Stomach (tissue), 8 donors: ENCODE measurements at regions not wholly inside any gene's neighbourhood (a gene's known extent, or its start where the extent isn't known, plus 50 kb on each side); places are given as distances from the start of the nearest gene placed in this dataset.

Experiments used
- DNase-seq, 2 donors: peaks; one replicate each; pipeline versions ENCODE4 v3.0.0 to v3.0.0-alpha.2; 2013 to 2019
- H3K27ac ChIP-seq, 5 donors: fragments of 200-600 bp in 4 of 5; sonication (generic) in 4 of 5; one replicate each; pipeline ENCODE4 v1.5.1; 2013 to 2019; ENCODE audit warnings: mild to moderate bottlenecking in 1 of 5, moderate library complexity in 1 of 5
- H3K27me3 ChIP-seq, 3 donors: fragments of 200-600 bp; sonication (generic); one replicate each; pipeline ENCODE4 v1.5.1; 2017 to 2019; ENCODE audit warnings: mixed run types in 1 of 3
- H3K36me3 ChIP-seq, 4 donors: fragments of 200-600 bp; sonication (generic); 1 replicate in 3 of 4; 2 replicates in 1 of 4; pipeline ENCODE4 v1.5.1; 2016 to 2019
- H3K4me1 ChIP-seq, 4 donors: fragments of 200-600 bp; sonication (generic); one replicate each; pipeline ENCODE4 v1.5.1; 2016 to 2019
- H3K4me3 ChIP-seq, 4 donors: fragments of 200-600 bp; sonication (generic) in 3 of 4; one replicate each; pipeline ENCODE4 v1.5.1; 2016 to 2019; ENCODE audit warnings: mild to moderate bottlenecking in 1 of 4
- H3K9me3 ChIP-seq, 4 donors: fragments of 200-600 bp; sonication (generic); one replicate each; pipeline ENCODE4 v1.5.1; 2016 to 2019
- CTCF ChIP-seq, 7 experiments: fragments of 450-650 bp in 4 of 7; fragments of 200-600 bp in 3 of 7; sonication (generic) in 3 of 7; IDR thresholded peaks; one replicate each; pipeline ENCODE4 v1.5.1; 2016 to 2019; ENCODE audit warnings: antibody characterized with exemption in 7 of 7, control low read depth in 2 of 7, mild to moderate bottlenecking in 1 of 7
- EP300 ChIP-seq: sonication (generic); formaldehyde crosslinking; IDR thresholded peaks from one replicate; pipeline ENCODE4 v1.6.1; 2017; ENCODE audit warnings: antibody characterized with exemption
- POLR2A ChIP-seq, 4 donors: fragments of 450-650 bp; IDR thresholded peaks; one replicate each; pipeline ENCODE4 v1.6.1; 2016; ENCODE audit warnings: antibody characterized with exemption in 4 of 4, control low read depth in 2 of 4, mild to moderate bottlenecking in 1 of 4, moderate library complexity in 1 of 4
- POLR2AphosphoS5 ChIP-seq, 3 donors: sonication (generic); formaldehyde crosslinking; IDR thresholded peaks; one replicate each; pipeline ENCODE4 v1.6.1; 2016; ENCODE audit warnings: antibody characterized with exemption in 3 of 3
- WGBS, 5 donors: extraction: QIAGEN DNeasy Blood & Tissue Kit in 3 of 5; methylation state at CpG; one replicate each; pipeline versions ENCODE4 v1.1.5 to v1.1.7; 2013 to 2018; 5-methylcytosine and 5-hydroxymethylcytosine counted together
- intact Hi-C: fragments of 100-400 bp; cut with DNase I; formaldehyde crosslinking; loops from one replicate; pipeline ENCODE4 v1.15.1; 2023; ENCODE audit warnings: low total_unique reads
- donor health status: healthy with polysubstance abuse.
- donor health status: Bipolar disorder and iron deficiency.
- donor health status: healthy.

GRCh38 chr10:104505521-104506042, 135.5 kb upstream of the SORCS3 start:
- Histone ChIP-seq H3K27me3 (peaks cover 0 to 10% (median 5%) of the 10 kb centered on the region in 3 donors), H3K27ac (no peak overlapping the region), H3K9me3 (no peaks in the 10 kb centered on the region), H3K4me1 (no peaks in the 10 kb centered on the region), H3K4me3 (no peak overlapping the region), H3K36me3 (no peaks in the 10 kb centered on the region)
- TF ChIP-seq CTCF (IDR thresholded peaks at IDR 0.05) (no peak), POLR2A (IDR thresholded peaks at IDR 0.05) (no peak), EP300 (no peak), POLR2AphosphoS5 (IDR thresholded peaks at IDR 0.05) (no peak)
- DNase-seq = no peak
- intact Hi-C loops = no loop called here
- WGBS, 5 donors = 52 to 71% (median 61%) methylated on average over 3 of the region's 3 CpGs

- no peak for TF ChIP-seq CTCF (IDR thresholded peaks at IDR 0.05)
- no peak for TF ChIP-seq POLR2A (IDR thresholded peaks at IDR 0.05)
- no peak for TF ChIP-seq EP300
- no peak for TF ChIP-seq POLR2AphosphoS5 (IDR thresholded peaks at IDR 0.05)
- Histone ChIP-seq H3K9me3 (no peaks in the 10 kb centered on the region), H3K4me3 (no peak overlapping the region), H3K4me1 (no peaks in the 10 kb centered on the region), H3K27ac (no peak overlapping the region), H3K36me3 (no peaks in the 10 kb centered on the region), H3K27me3 (peaks cover 0 to 15% (median 5%) of the 10 kb centered on the region in 3 donors)
- intact Hi-C loops = no loop called here
- no peak for DNase-seq
- WGBS, 5 donors = 57 to 72% (median 65%) methylated on average over 3 of the region's 3 CpGs
Observed at GRCh38 chr10:104509981-104510380, 131.1 kb upstream of the SORCS3 start.

GRCh38 chr10:104510644-104511043, 130.4 kb upstream of the SORCS3 start:
- WGBS, 5 donors = 43 to 75% (median 70%) methylated on average over 2 of the region's 2 CpGs
- no peaks in the 10 kb centered on the region for H3K9me3 ChIP-seq

GRCh38 chr10:104512800-104513199, 128.3 kb upstream of the SORCS3 start:
- WGBS, 5 donors = 45 to 67% (median 60%) methylated on average over 8 of the region's 8 CpGs
- intact Hi-C loops = no loop called here
- no peak for DNase-seq

More at GRCh38 chr10:104510644-104511043, 130.4 kb upstream of the SORCS3 start:
- intact Hi-C loops = no loop called here
- no peaks in the 10 kb centered on the region for H3K4me1 ChIP-seq
- no peak for DNase-seq
- no peak overlapping the region for H3K27ac ChIP-seq
- H3K36me3 ChIP-seq = no peaks in the 10 kb centered on the region
- H3K4me3 ChIP-seq = no peak overlapping the region
- H3K27me3 ChIP-seq = peaks cover 0 to 15% (median 5%) of the 10 kb centered on the region in 3 donors
- TF ChIP-seq EP300 (no peak), POLR2AphosphoS5 (IDR thresholded peaks at IDR 0.05) (no peak), CTCF (IDR thresholded peaks at IDR 0.05) (no peak), POLR2A (IDR thresholded peaks at IDR 0.05) (no peak)

More at GRCh38 chr10:104512800-104513199, 128.3 kb upstream of the SORCS3 start:
- Histone ChIP-seq H3K4me1 (no peaks in the 10 kb centered on the region), H3K9me3 (no peaks in the 10 kb centered on the region), H3K27ac (no peak overlapping the region), H3K4me3 (no peak overlapping the region), H3K36me3 (no peaks in the 10 kb centered on the region), H3K27me3 (peaks cover 0 to 10% (median 0%) of the 10 kb centered on the region in 3 donors)
- no peak for TF ChIP-seq POLR2A (IDR thresholded peaks at IDR 0.05)
- no peak for TF ChIP-seq POLR2AphosphoS5 (IDR thresholded peaks at IDR 0.05)
- TF ChIP-seq CTCF (IDR thresholded peaks at IDR 0.05) = no peak
- TF ChIP-seq EP300 = no peak
